T1000 (cell line): ENCODE measurements at regions not wholly inside any gene's neighbourhood (a gene's known extent, or its start where the extent isn't known, plus 50 kb on each side); places are given as distances from the start of the nearest gene placed in this dataset.

Experiments
- DNase-seq: peaks from one replicate; lab custom pipeline; 2025; ENCODE audit warnings: mixed read lengths; lab: John Stamatoyannopoulos, UW

GRCh38 chr6:19410481-19410880 is 426.7 kb upstream of the ID4 start:
- no peak for DNase-seq

GRCh38 chr6:19413323-19413722 is 423.8 kb upstream of the ID4 start:
- DNase-seq: no peak

- no peak for DNase-seq
Measured at GRCh38 chr6:19415605-19416326, 421.4 kb upstream of the ID4 start.

GRCh38 chr6:19416811-19417210 is 420.4 kb upstream of the ID4 start:
- DNase-seq: no peak

GRCh38 chr6:19417713-19418112 is 419.5 kb upstream of the ID4 start:
- no peak for DNase-seq

GRCh38 chr6:19424853-19425252 is 412.3 kb upstream of the ID4 start:
- DNase-seq: no peak

GRCh38 chr6:19427548-19427947 is 409.6 kb upstream of the ID4 start:
- DNase-seq: no peak

- no peak for DNase-seq
Measured at GRCh38 chr6:19432966-19433498, 404.1 kb upstream of the ID4 start.

- no peak for DNase-seq
Measured at GRCh38 chr6:19434065-19434464, 403.1 kb upstream of the ID4 start.

GRCh38 chr6:19435755-19436154 is 401.4 kb upstream of the ID4 start:
- DNase-seq: no peak

- DNase-seq: no peak
Measured at GRCh38 chr6:19438566-19439353, 398.4 kb upstream of the ID4 start.

- DNase-seq: no peak
Measured at GRCh38 chr6:19440531-19440930, 396.6 kb upstream of the ID4 start.

- no peak for DNase-seq
Measured at GRCh38 chr6:19443411-19443810, 393.8 kb upstream of the ID4 start.

- DNase-seq: no peak
Measured at GRCh38 chr6:19444041-19444440, 393.1 kb upstream of the ID4 start.

GRCh38 chr6:19444481-19444880 is 392.7 kb upstream of the ID4 start:
- DNase-seq: no peak

GRCh38 chr6:19446570-19446969 is 390.6 kb upstream of the ID4 start:
- DNase-seq: no peak

- no peak for DNase-seq
Measured at GRCh38 chr6:19450651-19451050, 386.5 kb upstream of the ID4 start.

- no peak for DNase-seq
Measured at GRCh38 chr6:19452495-19452894, 384.7 kb upstream of the ID4 start.

GRCh38 chr6:19454001-19454720 is 383.0 kb upstream of the ID4 start:
- no peak for DNase-seq

- no peak for DNase-seq
Measured at GRCh38 chr6:19454721-19455392, 382.3 kb upstream of the ID4 start.

- DNase-seq: no peak
Measured at GRCh38 chr6:19463250-19463649, 373.9 kb upstream of the ID4 start.

- no peak for DNase-seq
Measured at GRCh38 chr6:19463925-19464324, 373.2 kb upstream of the ID4 start.
